ENCODE measurements at regions not wholly inside any gene's neighbourhood (a gene's known extent, or its start where the extent isn't known, plus 50 kb on each side); places are given as distances from the start of the nearest gene placed in this dataset.

GRCh38 chr11:110838808-110839207 lies 126.6 kb upstream of the ARHGAP20 start:
- no peak for FAIRE-seq
- ATAC-seq: no peak
- no peak for DNase-seq (ENCODE audit: low read depth, low spot score)
- Histone ChIP-seq H3K4me3 (no peak overlapping the region), H3K9me3 (replicated peaks; ENCODE audit: control insufficient read depth, insufficient read depth, low read length) (no peaks in the 10 kb centered on the region; the same call in 2 of the 3 replicates), H2AFZ (ENCODE audit: control insufficient read depth, low read depth, low read length) (no peak overlapping the region), H3K4me1 (ENCODE audit: control insufficient read depth, insufficient read depth, low read length) (no peaks in the 10 kb centered on the region), H3K79me2 (ENCODE audit: control insufficient read depth, insufficient read depth, low read length) (no peaks in the 10 kb centered on the region), H3K27ac (ENCODE audit: control insufficient read depth, insufficient read depth) (no peak overlapping the region), H3K4me2 (ENCODE audit: control insufficient read depth, insufficient read depth) (no peak overlapping the region), H4K20me1 (ENCODE audit: control insufficient read depth, insufficient read depth) (no peaks in the 10 kb centered on the region), H3K27me3 (replicated peaks in 1 of 2; ENCODE audit: control insufficient read depth in 2 of 2, insufficient read depth in 2 of 2, low read length in 1 of 2) (no peaks in the 10 kb centered on the region; a peak in 1 of 4 replicates), H3K9ac (ENCODE audit: control insufficient read depth, insufficient read depth, low read length) (no peak overlapping the region), H3K36me3 (ENCODE audit: control insufficient read depth in 2 of 2, insufficient read depth in 2 of 2, low read length in 1 of 2) (no peaks in the 10 kb centered on the region)
- ChIA-PET POLR2A (no interaction called here), RAD21 (ENCODE audit: unreplicated experiment) (no interaction called here), CTCF (no interaction called here), SMC1A (ENCODE audit: uncharacterized antibody, unreplicated experiment) (no interaction called here)
- in situ Hi-C loops (cut with MboI) (no loop called here), intact Hi-C loops (cut with micrococcal nuclease; ENCODE audit: unreplicated experiment) (no loop called here)
- WGBS (ENCODE audit: insufficient coverage, insufficient replicate concordance, low lambda C conversion rate, missing lambda C conversion rate): 17% methylated on average over 2 of the region's 2 CpGs
- TF ChIP-seq ELK1 (IDR thresholded peaks at IDR 0.05; ENCODE audit: low read depth, low read length) (no peak), IKZF2 (IDR thresholded peaks at IDR 0.05) (no peak)
- BruUV-seq (replicated peaks): no TSS peak

GRCh38 chr11:110837603-110838002 lies 125.4 kb upstream of the ARHGAP20 start:
- POLR2A ChIA-PET: no interaction called here
- ATAC-seq (no peak), FAIRE-seq (no peak), DNase-seq (ENCODE audit: low read depth, low spot score) (no peak)
- H3K4me2 ChIP-seq (ENCODE audit: control insufficient read depth, insufficient read depth): no peak overlapping the region
- no peaks in the 10 kb centered on the region for H3K4me1 ChIP-seq (ENCODE audit: control insufficient read depth, insufficient read depth, low read length)
- in situ Hi-C loops (cut with MboI) (no loop called here), intact Hi-C loops (cut with micrococcal nuclease; ENCODE audit: unreplicated experiment) (no loop called here)
- CTCF ChIA-PET: interaction anchor here (0.6 kb wide), 1 partner anchor 1284 kb away, joined by 4 read pairs; no protein-coding TSS in a partner anchor
- no peak overlapping the region for H2AFZ ChIP-seq (ENCODE audit: control insufficient read depth, low read depth, low read length)
- 7% methylated on average over 3 of the region's 3 CpGs for WGBS (ENCODE audit: insufficient coverage, insufficient replicate concordance, low lambda C conversion rate, missing lambda C conversion rate)
- SMC1A ChIA-PET (ENCODE audit: uncharacterized antibody, unreplicated experiment): no interaction called here
- H3K79me2 ChIP-seq (ENCODE audit: control insufficient read depth, insufficient read depth, low read length): no peaks in the 10 kb centered on the region
- no peaks in the 10 kb centered on the region; a peak in 1 of 4 replicates for H3K27me3 ChIP-seq (replicated peaks in 1 of 2; ENCODE audit: control insufficient read depth in 2 of 2, insufficient read depth in 2 of 2, low read length in 1 of 2)
- H3K9ac ChIP-seq (ENCODE audit: control insufficient read depth, insufficient read depth, low read length): no peak overlapping the region
- no peaks in the 10 kb centered on the region for H4K20me1 ChIP-seq (ENCODE audit: control insufficient read depth, insufficient read depth)
- TF ChIP-seq BCLAF1 (IDR thresholded peaks at IDR 0.05): no peak
- no peak for TF ChIP-seq WRNIP1 (IDR thresholded peaks at IDR 0.05; ENCODE audit: borderline replicate concordance, low read depth, low read length)
- TF ChIP-seq TBL1XR1 (IDR thresholded peaks at IDR 0.05; ENCODE audit: low read depth, low read length): no peak
- RAD21 ChIA-PET (ENCODE audit: unreplicated experiment): no interaction called here
- no peaks in the 10 kb centered on the region for H3K36me3 ChIP-seq (ENCODE audit: control insufficient read depth in 2 of 2, insufficient read depth in 2 of 2, low read length in 1 of 2)
- no peaks in the 10 kb centered on the region; the same call in 2 of the 3 replicates for H3K9me3 ChIP-seq (replicated peaks; ENCODE audit: control insufficient read depth, insufficient read depth, low read length)
- BruUV-seq (replicated peaks): no TSS peak
- no peak overlapping the region for H3K27ac ChIP-seq (ENCODE audit: control insufficient read depth, insufficient read depth)
- no peak overlapping the region for H3K4me3 ChIP-seq

All from GM12878 (cell line).